ENCODE measurements at regions not wholly inside any gene's neighbourhood (a gene's known extent, or its start where the extent isn't known, plus 50 kb on each side); places are given as distances from the start of the nearest gene placed in this dataset.

DNA sequence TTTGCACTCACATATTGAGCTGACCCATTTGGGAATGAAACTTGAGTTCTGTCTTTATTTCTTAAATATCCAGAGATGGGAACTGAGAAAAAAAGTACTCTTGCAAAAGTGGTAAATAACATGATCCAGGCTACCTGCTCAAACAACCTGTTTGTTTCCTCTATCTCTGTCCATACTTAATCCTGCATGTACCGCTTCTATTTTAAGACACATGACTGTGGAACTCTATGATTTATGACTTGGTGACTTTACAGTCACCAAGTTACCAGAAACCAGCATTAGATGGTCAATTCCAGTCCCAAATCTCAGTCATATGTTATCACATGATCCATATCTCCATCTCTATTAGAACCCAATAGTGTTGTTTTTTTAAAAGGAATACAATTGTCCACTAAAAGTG is 606.7 kb downstream of the EPHA5 start:
- no peak overlapping the region for H3K27ac ChIP-seq (replicated peaks)
- H3K4me3 ChIP-seq (replicated peaks; ENCODE audit: insufficient read depth, low read length): no peak overlapping the region
- TF ChIP-seq REST (IDR thresholded peaks at IDR 0.05; ENCODE audit: insufficient replicate concordance, low read depth) (no peak), CTCF (IDR thresholded peaks at IDR 0.05; ENCODE audit: insufficient read depth, low read length) (no peak), SPI1 (IDR thresholded peaks at IDR 0.05; ENCODE audit: borderline replicate concordance, low read depth) (no peak), POLR2AphosphoS5 (IDR thresholded peaks at IDR 0.05; ENCODE audit: low read depth) (no peak), GABPA (IDR thresholded peaks at IDR 0.05; ENCODE audit: low read depth) (no peak)
- no peak for DNase-seq (ENCODE audit: low read depth in 1 of 2, low spot score in 1 of 2)
- no peaks in the 10 kb centered on the region for H3K27me3 ChIP-seq (ENCODE audit: insufficient read depth, poor library complexity, severe bottlenecking)

GRCh38 chr4:65050786-65051185 is 619.5 kb downstream of the EPHA5 start:
- no peak overlapping the region for H3K4me3 ChIP-seq (replicated peaks; ENCODE audit: insufficient read depth, low read length)
- TF ChIP-seq GABPA (IDR thresholded peaks at IDR 0.05; ENCODE audit: low read depth) (no peak), POLR2AphosphoS5 (IDR thresholded peaks at IDR 0.05; ENCODE audit: low read depth) (no peak), REST (IDR thresholded peaks at IDR 0.05; ENCODE audit: insufficient replicate concordance, low read depth) (no peak), CTCF (IDR thresholded peaks at IDR 0.05; ENCODE audit: insufficient read depth, low read length) (no peak), SPI1 (IDR thresholded peaks at IDR 0.05; ENCODE audit: borderline replicate concordance, low read depth) (no peak)
- H3K27me3 ChIP-seq (ENCODE audit: insufficient read depth, poor library complexity, severe bottlenecking): no peaks in the 10 kb centered on the region
- H3K27ac ChIP-seq (replicated peaks): no peak overlapping the region
- DNase-seq (ENCODE audit: low read depth in 1 of 2, low spot score in 1 of 2): no peak

DNA sequence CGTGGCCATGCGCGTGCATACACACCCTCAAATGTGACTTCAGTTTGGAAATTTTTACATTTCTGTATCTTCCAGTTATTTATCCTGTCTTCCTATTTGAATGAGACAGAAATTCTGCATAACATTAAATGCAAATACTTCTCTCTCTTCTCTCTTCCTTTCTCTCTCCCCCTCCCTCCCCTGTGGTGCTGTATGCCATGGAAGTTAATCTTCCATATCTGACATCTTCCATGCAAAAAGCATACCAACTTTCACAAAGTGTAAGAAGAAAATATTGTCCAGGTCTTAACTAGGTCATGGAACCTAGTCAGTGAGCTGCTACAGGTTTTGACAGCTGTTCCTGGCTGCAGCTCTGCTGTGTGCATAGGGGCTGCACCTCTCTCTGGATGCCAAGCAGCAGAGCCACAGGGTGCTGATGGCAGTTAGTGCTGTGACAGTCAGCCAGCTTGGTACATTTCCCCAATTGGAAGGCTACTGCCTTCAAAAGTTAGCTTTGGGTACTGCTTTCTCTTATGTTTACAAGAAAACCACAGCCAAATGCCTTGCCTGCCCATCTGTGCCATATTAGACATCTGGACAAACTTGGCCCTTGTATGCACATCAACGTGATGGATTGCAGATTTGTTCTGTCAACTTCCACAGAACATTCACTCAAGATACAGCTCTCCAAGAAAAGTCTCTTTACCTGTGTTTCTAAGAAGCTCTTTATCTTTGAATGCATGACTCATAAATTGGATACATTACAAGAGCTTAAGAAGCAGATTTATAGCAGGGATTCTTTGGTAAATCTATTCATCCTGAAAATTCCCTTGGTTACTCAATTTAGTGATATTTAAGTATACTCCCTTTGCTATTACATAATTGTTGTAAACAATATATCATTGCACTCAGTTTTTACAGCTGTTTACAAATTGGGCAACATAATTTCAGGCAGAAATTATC is 623.8 kb downstream of the EPHA5 start:
- Histone ChIP-seq H3K4me3 (replicated peaks; ENCODE audit: insufficient read depth, low read length) (no peak overlapping the region), H3K27me3 (ENCODE audit: insufficient read depth, poor library complexity, severe bottlenecking) (no peaks in the 10 kb centered on the region), H3K27ac (replicated peaks) (no peak overlapping the region)
- no peak for DNase-seq (ENCODE audit: low read depth in 1 of 2, low spot score in 1 of 2)
- TF ChIP-seq REST (IDR thresholded peaks at IDR 0.05; ENCODE audit: insufficient replicate concordance, low read depth) (no peak), POLR2AphosphoS5 (IDR thresholded peaks at IDR 0.05; ENCODE audit: low read depth) (no peak), CTCF (IDR thresholded peaks at IDR 0.05; ENCODE audit: insufficient read depth, low read length) (no peak), SPI1 (IDR thresholded peaks at IDR 0.05; ENCODE audit: borderline replicate concordance, low read depth) (no peak), GABPA (IDR thresholded peaks at IDR 0.05; ENCODE audit: low read depth) (no peak)
